Neural cell (in vitro differentiated cells): ENCODE measurements at regions not wholly inside any gene's neighbourhood (a gene's known extent, or its start where the extent isn't known, plus 50 kb on each side); places are given as distances from the start of the nearest gene placed in this dataset.

Experiments
- H2AFZ ChIP-seq: fragments of 200-600, 300-800 bp; sonication (generic), shearing (Covaris generic); 2 replicates; pipeline ENCODE4 v1.6.0; 2014; ENCODE audit warnings: low read depth, mild to moderate bottlenecking, antibody characterized with exemption, low read length, moderate library complexity
- H3F3A ChIP-seq: fragments of 200-600 bp; shearing (Covaris generic); 2 replicates; pipeline ENCODE4 v1.6.1; 2016; ENCODE audit warnings: mild to moderate bottlenecking, moderate library complexity, mixed read lengths, antibody characterized with exemption, low read length; ENCODE audit not compliant: insufficient read depth, poor library complexity, severe bottlenecking
- H3K27ac ChIP-seq: fragments of 200-600, 300-800 bp; sonication (generic), shearing (Covaris generic); 2 replicates; pipeline ENCODE4 v1.5.1; 2014; ENCODE audit warnings: mild to moderate bottlenecking, low read length, moderate library complexity
- H3K27me3 ChIP-seq: fragments of 300-800, 200-600 bp; sonication (generic), shearing (Covaris generic); 2 replicates; pipeline ENCODE4 v1.6.0; 2014; ENCODE audit warnings: mild to moderate bottlenecking, low read depth, low read length, moderate library complexity; ENCODE audit not compliant: insufficient read depth
- H3K36me3 ChIP-seq: fragments of 300-800, 200-600 bp; sonication (generic), shearing (Covaris generic); 2 replicates; pipeline ENCODE4 v1.5.1; 2014; ENCODE audit warnings: mild to moderate bottlenecking, antibody characterized with exemption, low read length, moderate library complexity; ENCODE audit not compliant: insufficient read depth
- H3K4me2 ChIP-seq: fragments of 300-800, 200-600 bp; sonication (generic), shearing (Covaris generic); 2 replicates; pipeline ENCODE4 v1.6.0; 2014; ENCODE audit warnings: mild to moderate bottlenecking, low read length
- H3K4me3 ChIP-seq: fragments of 300-800, 200-600 bp; sonication (generic), shearing (Covaris generic); 2 replicates; pipeline ENCODE4 v1.5.1; 2014; ENCODE audit warnings: mild to moderate bottlenecking, low read length, moderate library complexity
- H3K79me2 ChIP-seq: fragments of 200-600 bp; shearing (Covaris generic); replicated peaks from 2 replicates; pipeline ENCODE4 v1.6.0; 2014; ENCODE audit warnings: mild to moderate bottlenecking, low read length, moderate library complexity; ENCODE audit not compliant: insufficient read depth
- H3K9ac ChIP-seq: fragments of 300-800, 200-600 bp; sonication (generic), shearing (Covaris generic); 2 replicates; pipeline ENCODE4 v1.6.1; 2016; ENCODE audit warnings: mild to moderate bottlenecking, low read length, mixed read lengths
- H3K9me2 ChIP-seq: fragments of 200-600 bp; shearing (Covaris generic); 2 replicates; pipeline ENCODE4 v1.6.1; 2016; ENCODE audit warnings: mild to moderate bottlenecking, low read length, mixed read lengths; ENCODE audit not compliant: insufficient read depth
- H3K9me3 ChIP-seq: fragments of 200-600, 300-800 bp; sonication (generic), shearing (Covaris generic); 2 replicates; pipeline ENCODE4 v1.6.1; 2016; ENCODE audit warnings: mild to moderate bottlenecking, mixed run types, low read length, moderate library complexity, mixed read lengths
- H4K20me1 ChIP-seq: fragments of 200-600 bp; shearing (Covaris generic); 2 replicates; pipeline ENCODE4 v1.6.1; 2016; ENCODE audit warnings: mild to moderate bottlenecking, mixed run types; ENCODE audit not compliant: insufficient read depth
- EP300 ChIP-seq: fragments of 450-650 bp; conservative IDR thresholded peaks from 2 replicates; pipeline ENCODE4 v1.6.1; 2014; ENCODE audit warnings: antibody characterized with exemption, mild to moderate bottlenecking, moderate library complexity; ENCODE audit not compliant: poor library complexity, severe bottlenecking
- EZH2 ChIP-seq: fragments of 200-600, 300-800 bp; shearing (Covaris generic), sonication (generic); IDR thresholded peaks from 2 replicates; pipeline ENCODE4 v1.6.1; 2014; ENCODE audit warnings: antibody characterized with exemption, low read length, borderline replicate concordance, mild to moderate bottlenecking; ENCODE audit not compliant: insufficient read depth, poor library complexity, severe bottlenecking
- MXI1 ChIP-seq: fragments of 450-650 bp; conservative IDR thresholded peaks from 2 replicates; pipeline ENCODE4 v1.6.1; 2014; ENCODE audit warnings: antibody characterized with exemption, mild to moderate bottlenecking; ENCODE audit not compliant: poor library complexity, severe bottlenecking
- POLR2AphosphoS5 ChIP-seq: IDR thresholded peaks from 2 replicates; pipeline ENCODE4 v1.6.1; 2012
- RAD21 ChIP-seq: fragments of 450-650 bp; conservative IDR thresholded peaks from 2 replicates; pipeline ENCODE4 v1.6.1; 2014; ENCODE audit warnings: antibody characterized with exemption, mild to moderate bottlenecking, moderate library complexity
- SMC3 ChIP-seq: fragments of 450-650 bp; conservative IDR thresholded peaks from 2 replicates; pipeline ENCODE4 v1.6.1; 2014; ENCODE audit warnings: antibody characterized with exemption, mild to moderate bottlenecking, moderate library complexity; ENCODE audit not compliant: poor library complexity
- TAF1 ChIP-seq: IDR thresholded peaks from 2 replicates; pipeline ENCODE4 v1.6.1; 2012; ENCODE audit warnings: low read depth
- TF ChIP-seq, protein P1 (sequence below): fragments of 450-650 bp; IDR thresholded peaks from 2 replicates; pipeline ENCODE4 v1.5.1; 2014; ENCODE audit warnings: antibody characterized with exemption, mild to moderate bottlenecking, moderate library complexity; ENCODE audit not compliant: poor library complexity, severe bottlenecking
- TF ChIP-seq, protein P2 (sequence below): IDR thresholded peaks from 2 replicates; pipeline ENCODE4 v1.6.1; 2012; ENCODE audit warnings: borderline replicate concordance

DNA sequence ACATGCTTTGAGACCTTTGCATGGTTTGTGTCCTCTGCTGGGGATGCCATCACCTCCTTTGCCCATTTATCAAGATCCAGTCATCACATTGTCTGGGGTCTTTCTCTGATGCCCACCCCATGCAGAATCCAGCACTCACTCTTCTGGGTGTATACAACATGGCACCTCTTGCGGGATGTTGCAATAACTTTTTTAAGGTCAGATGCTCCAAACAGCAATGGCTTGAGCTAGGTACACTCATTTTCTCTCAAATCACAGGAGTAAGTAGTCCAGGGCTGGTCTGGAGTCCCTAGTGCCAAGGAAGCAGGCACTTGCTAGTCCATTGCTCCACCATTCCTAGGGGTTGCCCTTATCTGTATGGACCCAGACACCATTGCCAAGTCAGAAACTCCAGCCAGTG is 196.6 kb upstream of the KCNG1 start:
- H3K27me3 ChIP-seq: no peaks in the 10 kb centered on the region
- H3K9me2 ChIP-seq: no peaks in the 10 kb centered on the region
- H3F3A ChIP-seq: peaks cover under 1% of the 10 kb centered on the region
- no peaks in the 10 kb centered on the region for H4K20me1 ChIP-seq
- no peak overlapping the region for H2AFZ ChIP-seq
- H3K4me2 ChIP-seq: no peak overlapping the region
- no peak overlapping the region for H3K27ac ChIP-seq
- no peaks in the 10 kb centered on the region for H3K79me2 ChIP-seq
- no peak overlapping the region for H3K9ac ChIP-seq
- TF ChIP-seq SMC3: no peak
- no peak for TF ChIP-seq EZH2
- TF ChIP-seq, protein P1, sequence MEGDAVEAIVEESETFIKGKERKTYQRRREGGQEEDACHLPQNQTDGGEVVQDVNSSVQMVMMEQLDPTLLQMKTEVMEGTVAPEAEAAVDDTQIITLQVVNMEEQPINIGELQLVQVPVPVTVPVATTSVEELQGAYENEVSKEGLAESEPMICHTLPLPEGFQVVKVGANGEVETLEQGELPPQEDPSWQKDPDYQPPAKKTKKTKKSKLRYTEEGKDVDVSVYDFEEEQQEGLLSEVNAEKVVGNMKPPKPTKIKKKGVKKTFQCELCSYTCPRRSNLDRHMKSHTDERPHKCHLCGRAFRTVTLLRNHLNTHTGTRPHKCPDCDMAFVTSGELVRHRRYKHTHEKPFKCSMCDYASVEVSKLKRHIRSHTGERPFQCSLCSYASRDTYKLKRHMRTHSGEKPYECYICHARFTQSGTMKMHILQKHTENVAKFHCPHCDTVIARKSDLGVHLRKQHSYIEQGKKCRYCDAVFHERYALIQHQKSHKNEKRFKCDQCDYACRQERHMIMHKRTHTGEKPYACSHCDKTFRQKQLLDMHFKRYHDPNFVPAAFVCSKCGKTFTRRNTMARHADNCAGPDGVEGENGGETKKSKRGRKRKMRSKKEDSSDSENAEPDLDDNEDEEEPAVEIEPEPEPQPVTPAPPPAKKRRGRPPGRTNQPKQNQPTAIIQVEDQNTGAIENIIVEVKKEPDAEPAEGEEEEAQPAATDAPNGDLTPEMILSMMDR: no peak
- no peak for TF ChIP-seq RAD21
- TF ChIP-seq EP300: no peak
- TF ChIP-seq TAF1: no peak
- TF ChIP-seq MXI1: no peak
- TF ChIP-seq POLR2AphosphoS5: no peak
- TF ChIP-seq, protein P2, sequence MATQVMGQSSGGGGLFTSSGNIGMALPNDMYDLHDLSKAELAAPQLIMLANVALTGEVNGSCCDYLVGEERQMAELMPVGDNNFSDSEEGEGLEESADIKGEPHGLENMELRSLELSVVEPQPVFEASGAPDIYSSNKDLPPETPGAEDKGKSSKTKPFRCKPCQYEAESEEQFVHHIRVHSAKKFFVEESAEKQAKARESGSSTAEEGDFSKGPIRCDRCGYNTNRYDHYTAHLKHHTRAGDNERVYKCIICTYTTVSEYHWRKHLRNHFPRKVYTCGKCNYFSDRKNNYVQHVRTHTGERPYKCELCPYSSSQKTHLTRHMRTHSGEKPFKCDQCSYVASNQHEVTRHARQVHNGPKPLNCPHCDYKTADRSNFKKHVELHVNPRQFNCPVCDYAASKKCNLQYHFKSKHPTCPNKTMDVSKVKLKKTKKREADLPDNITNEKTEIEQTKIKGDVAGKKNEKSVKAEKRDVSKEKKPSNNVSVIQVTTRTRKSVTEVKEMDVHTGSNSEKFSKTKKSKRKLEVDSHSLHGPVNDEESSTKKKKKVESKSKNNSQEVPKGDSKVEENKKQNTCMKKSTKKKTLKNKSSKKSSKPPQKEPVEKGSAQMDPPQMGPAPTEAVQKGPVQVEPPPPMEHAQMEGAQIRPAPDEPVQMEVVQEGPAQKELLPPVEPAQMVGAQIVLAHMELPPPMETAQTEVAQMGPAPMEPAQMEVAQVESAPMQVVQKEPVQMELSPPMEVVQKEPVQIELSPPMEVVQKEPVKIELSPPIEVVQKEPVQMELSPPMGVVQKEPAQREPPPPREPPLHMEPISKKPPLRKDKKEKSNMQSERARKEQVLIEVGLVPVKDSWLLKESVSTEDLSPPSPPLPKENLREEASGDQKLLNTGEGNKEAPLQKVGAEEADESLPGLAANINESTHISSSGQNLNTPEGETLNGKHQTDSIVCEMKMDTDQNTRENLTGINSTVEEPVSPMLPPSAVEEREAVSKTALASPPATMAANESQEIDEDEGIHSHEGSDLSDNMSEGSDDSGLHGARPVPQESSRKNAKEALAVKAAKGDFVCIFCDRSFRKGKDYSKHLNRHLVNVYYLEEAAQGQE: no peak
- no peaks in the 10 kb centered on the region for H3K36me3 ChIP-seq
- no peak overlapping the region for H3K4me3 ChIP-seq
- H3K9me3 ChIP-seq: peaks cover 6% of the 10 kb centered on the region

DNA sequence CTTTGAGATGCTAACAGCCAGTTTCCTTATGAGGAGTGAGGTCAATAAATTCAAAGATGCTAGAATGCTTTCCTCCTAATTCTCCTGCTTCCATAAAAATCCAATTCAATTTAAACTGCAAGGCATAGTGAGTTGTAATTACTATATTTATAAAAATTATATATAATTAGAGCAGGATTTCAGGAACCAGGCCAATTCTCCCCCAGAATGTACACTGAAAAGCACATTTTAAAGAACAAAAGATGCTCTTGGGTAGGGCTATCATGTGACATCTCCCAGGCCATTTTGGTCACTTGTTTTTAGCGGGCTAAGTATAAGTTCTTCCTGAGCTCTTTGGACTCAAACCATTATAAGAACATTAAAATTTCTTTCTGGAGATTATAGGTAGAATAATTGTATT is 195.7 kb upstream of the KCNG1 start:
- TF ChIP-seq, protein P1: no peak
- TF ChIP-seq, protein P2: no peak
- TF ChIP-seq POLR2AphosphoS5: no peak
- TF ChIP-seq RAD21: no peak
- no peak overlapping the region for H2AFZ ChIP-seq
- H3K4me3 ChIP-seq: no peak overlapping the region
- no peaks in the 10 kb centered on the region for H3K79me2 ChIP-seq
- H4K20me1 ChIP-seq: no peaks in the 10 kb centered on the region
- H3K9me3 ChIP-seq: peaks cover 6% of the 10 kb centered on the region
- H3F3A ChIP-seq: no peaks in the 10 kb centered on the region
- no peaks in the 10 kb centered on the region for H3K9me2 ChIP-seq
- no peaks in the 10 kb centered on the region for H3K36me3 ChIP-seq
- H3K9ac ChIP-seq: no peak overlapping the region
- no peak overlapping the region for H3K4me2 ChIP-seq
- no peaks in the 10 kb centered on the region for H3K27me3 ChIP-seq
- no peak overlapping the region for H3K27ac ChIP-seq
